ENCODE measurements at regions not wholly inside any gene's neighbourhood (a gene's known extent, or its start where the extent isn't known, plus 50 kb on each side); places are given as distances from the start of the nearest gene placed in this dataset.

GRCh38 chr5:39479537-39479936 is 54.8 kb upstream of the DAB2 start:
- DNase-seq (ENCODE audit: extremely low read depth, insufficient read length), result no peak
- H3K4me3 ChIP-seq (replicated peaks; ENCODE audit: low read depth, low read length), result no peak overlapping the region
- TF ChIP-seq, protein P1, sequence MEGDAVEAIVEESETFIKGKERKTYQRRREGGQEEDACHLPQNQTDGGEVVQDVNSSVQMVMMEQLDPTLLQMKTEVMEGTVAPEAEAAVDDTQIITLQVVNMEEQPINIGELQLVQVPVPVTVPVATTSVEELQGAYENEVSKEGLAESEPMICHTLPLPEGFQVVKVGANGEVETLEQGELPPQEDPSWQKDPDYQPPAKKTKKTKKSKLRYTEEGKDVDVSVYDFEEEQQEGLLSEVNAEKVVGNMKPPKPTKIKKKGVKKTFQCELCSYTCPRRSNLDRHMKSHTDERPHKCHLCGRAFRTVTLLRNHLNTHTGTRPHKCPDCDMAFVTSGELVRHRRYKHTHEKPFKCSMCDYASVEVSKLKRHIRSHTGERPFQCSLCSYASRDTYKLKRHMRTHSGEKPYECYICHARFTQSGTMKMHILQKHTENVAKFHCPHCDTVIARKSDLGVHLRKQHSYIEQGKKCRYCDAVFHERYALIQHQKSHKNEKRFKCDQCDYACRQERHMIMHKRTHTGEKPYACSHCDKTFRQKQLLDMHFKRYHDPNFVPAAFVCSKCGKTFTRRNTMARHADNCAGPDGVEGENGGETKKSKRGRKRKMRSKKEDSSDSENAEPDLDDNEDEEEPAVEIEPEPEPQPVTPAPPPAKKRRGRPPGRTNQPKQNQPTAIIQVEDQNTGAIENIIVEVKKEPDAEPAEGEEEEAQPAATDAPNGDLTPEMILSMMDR (IDR thresholded peaks at IDR 0.05; ENCODE audit: insufficient read depth, low read length, poor library complexity, severe bottlenecking), result no peak
- H3K36me3 ChIP-seq (ENCODE audit: control insufficient read depth, insufficient read depth, low read length), result no peaks in the 10 kb centered on the region
- H3K27me3 ChIP-seq (replicated peaks; ENCODE audit: control insufficient read depth, insufficient read depth, low read length), result no peaks in the 10 kb centered on the region; the same call in 1 of the 2 replicates

GRCh38 chr5:39478863-39479262 is 54.1 kb upstream of the DAB2 start:
- H3K36me3 ChIP-seq (ENCODE audit: control insufficient read depth, insufficient read depth, low read length), result no peaks in the 10 kb centered on the region
- TF ChIP-seq, protein P1 (IDR thresholded peaks at IDR 0.05; ENCODE audit: insufficient read depth, low read length, poor library complexity, severe bottlenecking), result no peak
- DNase-seq (ENCODE audit: extremely low read depth, insufficient read length), result no peak

DNA sequence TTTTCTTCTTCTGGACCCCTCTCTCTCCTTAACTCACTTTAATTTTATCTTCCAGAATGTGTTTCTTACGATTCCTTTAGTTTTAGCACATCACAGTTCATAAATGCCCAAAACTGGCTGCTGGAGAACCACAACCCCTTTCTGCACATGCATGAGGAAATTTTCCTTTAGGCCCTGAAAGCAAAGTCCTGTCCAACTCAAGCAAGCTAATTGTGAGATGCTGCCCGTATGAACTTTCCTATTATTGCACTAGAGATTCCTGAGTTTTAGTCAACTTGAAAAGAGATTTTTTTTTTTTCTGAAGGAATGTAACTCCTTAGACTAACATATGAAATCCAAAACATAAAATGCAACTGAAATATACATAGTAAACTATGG is 52.1 kb upstream of the DAB2 start:
- TF ChIP-seq, protein P1 (IDR thresholded peaks at IDR 0.05; ENCODE audit: insufficient read depth, low read length, poor library complexity, severe bottlenecking), result no peak
- Histone ChIP-seq H3K27me3 (replicated peaks; ENCODE audit: control insufficient read depth, insufficient read depth, low read length) (no peaks in the 10 kb centered on the region; the same call in 1 of the 2 replicates), H3K36me3 (ENCODE audit: control insufficient read depth, insufficient read depth, low read length) (no peaks in the 10 kb centered on the region), H3K4me3 (replicated peaks; ENCODE audit: low read depth, low read length) (no peak overlapping the region)
- DNase-seq (ENCODE audit: extremely low read depth, insufficient read length), result no peak

More at GRCh38 chr5:39478863-39479262, 54.1 kb upstream of the DAB2 start:
- H3K4me3 ChIP-seq (replicated peaks; ENCODE audit: low read depth, low read length), result no peak overlapping the region
- no peaks in the 10 kb centered on the region; the same call in 1 of the 2 replicates for H3K27me3 ChIP-seq (replicated peaks; ENCODE audit: control insufficient read depth, insufficient read depth, low read length)

DNA sequence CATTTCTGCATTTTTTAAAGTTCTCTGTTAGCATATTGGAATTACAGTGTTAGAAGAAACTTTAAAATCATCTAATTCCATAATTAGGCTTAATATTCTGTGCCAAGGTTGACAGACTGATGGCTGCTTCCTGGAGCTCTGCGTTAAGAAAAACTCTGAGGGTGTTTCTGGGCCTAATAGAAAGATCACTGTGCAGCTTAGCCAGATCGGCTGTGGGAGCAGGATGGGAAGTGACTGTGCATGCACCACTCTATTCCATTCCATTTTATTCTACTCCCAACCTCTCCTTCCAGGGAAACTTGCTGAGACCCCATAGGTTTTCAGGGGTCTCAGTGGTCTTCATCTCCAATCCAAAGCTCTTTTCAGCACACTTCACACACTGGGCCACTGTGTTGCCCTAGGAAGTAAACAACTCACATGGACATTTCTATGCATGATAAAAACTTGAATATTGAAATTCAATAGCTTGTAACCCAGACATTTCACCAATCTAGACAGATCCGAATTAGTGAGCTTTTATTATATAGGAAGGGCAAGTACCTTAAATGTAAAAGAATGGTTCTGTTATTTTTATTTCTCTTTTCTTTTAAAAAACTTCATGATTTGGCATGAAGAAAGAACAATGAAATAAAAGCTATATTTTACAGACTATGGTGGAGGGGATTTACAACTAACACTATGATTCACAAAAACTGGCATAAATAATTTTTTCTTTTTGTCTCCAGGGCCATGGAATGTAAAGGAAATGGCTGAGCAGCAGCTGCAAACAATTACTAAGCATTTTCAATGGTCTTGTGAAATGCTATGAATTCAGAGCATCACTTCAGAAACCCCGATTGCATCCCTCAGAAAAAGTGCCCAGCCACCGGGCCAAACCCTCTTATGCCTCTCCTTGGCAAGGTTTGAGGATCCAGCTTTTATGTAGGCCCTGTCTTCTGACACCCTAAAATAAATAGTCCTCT is 51.4 kb upstream of the DAB2 start:
- no peaks in the 10 kb centered on the region for H3K36me3 ChIP-seq (ENCODE audit: control insufficient read depth, insufficient read depth, low read length)
- no peaks in the 10 kb centered on the region; the same call in 1 of the 2 replicates for H3K27me3 ChIP-seq (replicated peaks; ENCODE audit: control insufficient read depth, insufficient read depth, low read length)
- no peak for DNase-seq (ENCODE audit: extremely low read depth, insufficient read length)
- TF ChIP-seq, protein P1 (IDR thresholded peaks at IDR 0.05; ENCODE audit: insufficient read depth, low read length, poor library complexity, severe bottlenecking), result no peak
- no peak overlapping the region for H3K4me3 ChIP-seq (replicated peaks; ENCODE audit: low read depth, low read length)

DNA sequence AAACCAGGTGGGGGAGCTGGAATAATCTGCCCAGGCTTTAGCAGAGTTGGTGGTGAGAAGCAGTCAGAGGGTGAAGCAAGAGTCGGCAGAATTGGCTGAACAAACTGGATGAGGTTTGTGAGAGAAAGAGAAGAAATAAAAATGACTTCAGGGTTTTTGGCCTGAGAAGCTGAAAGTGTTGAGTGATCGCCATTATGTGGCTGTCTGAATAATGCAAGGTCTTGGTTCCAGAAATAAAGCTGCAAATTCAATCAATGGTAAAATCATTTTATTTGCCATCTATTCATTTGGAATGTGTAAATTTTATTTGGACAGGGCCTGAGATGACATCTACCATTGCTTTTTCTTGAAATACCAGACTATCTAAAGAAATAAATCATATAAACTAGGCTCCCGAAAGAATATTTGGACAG is 50.4 kb upstream of the DAB2 start:
- H3K36me3 ChIP-seq (ENCODE audit: control insufficient read depth, insufficient read depth, low read length), result no peaks in the 10 kb centered on the region
- TF ChIP-seq, protein P1 (IDR thresholded peaks at IDR 0.05; ENCODE audit: insufficient read depth, low read length, poor library complexity, severe bottlenecking), result no peak
- H3K27me3 ChIP-seq (replicated peaks; ENCODE audit: control insufficient read depth, insufficient read depth, low read length), result no peaks in the 10 kb centered on the region; the same call in 1 of the 2 replicates

More for the DNA sequence above, 50.4 kb upstream of the DAB2 start:
- no peak overlapping the region for H3K4me3 ChIP-seq (replicated peaks; ENCODE audit: low read depth, low read length)
- no peak for DNase-seq (ENCODE audit: extremely low read depth, insufficient read length)
